ENCODE measurements at regions not wholly inside any gene's neighbourhood (a gene's known extent, or its start where the extent isn't known, plus 50 kb on each side); places are given as distances from the start of the nearest gene placed in this dataset.

- DNase-seq (ENCODE audit: low spot score), result no peak
- H3K4me1 ChIP-seq (ENCODE audit: insufficient read depth, low read length), result no peaks in the 10 kb centered on the region
- H3K36me3 ChIP-seq (replicated peaks in 1 of 2; ENCODE audit: control insufficient read depth in 1 of 2, insufficient read depth in 2 of 2, low read length in 2 of 2), result no peaks in the 10 kb centered on the region
- H3K4me3 ChIP-seq (replicated peaks in 1 of 3; ENCODE audit: insufficient read depth in 1 of 3, low read depth in 2 of 3, low read length in 3 of 3), result no peak overlapping the region
- in situ Hi-C loops (cut with HindIII; ENCODE audit: extremely low pct_ligation_motif_present, low pct_unique_long_range_greater_than_20kb) (no loop called here), intact Hi-C loops (cut with micrococcal nuclease; ENCODE audit: unreplicated experiment) (no loop called here)
- ChIA-PET CTCF (ENCODE audit: low intra/inter-chr PET ratio, low total read pairs) (no interaction called here), POLR2A (no interaction called here)
- no peaks in the 10 kb centered on the region for H3K27me3 ChIP-seq (ENCODE audit: control insufficient read depth in 1 of 2, insufficient read depth in 2 of 2, low read length in 2 of 2)
- H3K9me3 ChIP-seq (ENCODE audit: low read length), result no peaks in the 10 kb centered on the region
- H3K9ac ChIP-seq (ENCODE audit: insufficient read depth, low read depth, low read length), result no peak overlapping the region
- H3K4me2 ChIP-seq (ENCODE audit: low read depth, low read length), result no peak overlapping the region
- no peaks in the 10 kb centered on the region for H4K20me1 ChIP-seq (ENCODE audit: insufficient read depth, low read length)
- no peak overlapping the region for H3K27ac ChIP-seq (ENCODE audit: extremely low read length, insufficient read depth, low read length)
- H3K79me2 ChIP-seq (ENCODE audit: insufficient read depth, low read length), result no peaks in the 10 kb centered on the region
- TF ChIP-seq ZBTB42 (CRISPR knock-in tag; IDR thresholded peaks at IDR 0.05) (no peak), TIGD3 (CRISPR knock-in tag; IDR thresholded peaks at IDR 0.05; ENCODE audit: borderline replicate concordance) (no peak), ZNF235 (CRISPR knock-in tag; IDR thresholded peaks at IDR 0.05; ENCODE audit: borderline replicate concordance) (no peak), NKX3-1 (CRISPR knock-in tag; IDR thresholded peaks at IDR 0.05) (no peak), ZNF530 (CRISPR knock-in tag; IDR thresholded peaks at IDR 0.05; ENCODE audit: low read depth) (no peak), ZNF737 (CRISPR knock-in tag; IDR thresholded peaks at IDR 0.05; ENCODE audit: borderline replicate concordance) (no peak), IRF9 (CRISPR knock-in tag; IDR thresholded peaks at IDR 0.05; ENCODE audit: borderline replicate concordance) (no peak), TAF1 (CRISPR knock-in tag; IDR thresholded peaks at IDR 0.05) (no peak), ZNF569 (CRISPR knock-in tag; IDR thresholded peaks at IDR 0.05; ENCODE audit: borderline replicate concordance) (no peak), LBX2 (CRISPR knock-in tag; IDR thresholded peaks at IDR 0.05; ENCODE audit: borderline replicate concordance) (no peak), NCOA1 (CRISPR knock-in tag; IDR thresholded peaks at IDR 0.05) (no peak)
- no peak for ATAC-seq
- no peak for FAIRE-seq
- WGBS (ENCODE audit: low lambda C conversion rate), result 34% methylated on average over 5 of the region's 5 CpGs
- H2AFZ ChIP-seq (ENCODE audit: low read length), result no peak overlapping the region
- no TSS peak for BruUV-seq (replicated peaks)
Measured at GRCh38 chr10:65319493-65319892, 1606.3 kb upstream of the LRRTM3 start.

All from HepG2 (cell line).